Heart left ventricle (tissue), 16 donors: ENCODE measurements at regions not wholly inside any gene's neighbourhood (a gene's known extent, or its start where the extent isn't known, plus 50 kb on each side); places are given as distances from the start of the nearest gene placed in this dataset.
"Not testable (repeated sequence)": the region's sequence is repeated elsewhere in the genome, so short reads cannot be mapped to it uniquely, and the experiment has no call there.

ENCODE experiments used
- ATAC-seq, 4 donors: fragments of 200-7000 bp; cut with Tn5 transposase; one replicate each; pipeline ENCODE4 v1.9.1; 2020 to 2022; ENCODE audit warnings: moderate library complexity in 4 of 4, mild to moderate bottlenecking in 3 of 4, moderate number of reproducible peaks in 1 of 4
- DNase-seq, 5 donors: peaks; one replicate each; pipeline ENCODE4 v3.0.0-alpha.2; 2020
- H3K27ac ChIP-seq, 12 donors: fragments of 200-600 bp; sonication (generic) in 4 of 12; one replicate each; pipeline versions ENCODE4 v1.5.0 to v1.8.0; 2016 to 2022; ENCODE audit warnings: mild to moderate bottlenecking in 2 of 12
- H3K27me3 ChIP-seq, 9 donors: fragments of 200-600 bp; sonication (generic) in 2 of 9; one replicate each; pipeline versions ENCODE4 v1.5.1 to v1.8.0; 2016 to 2022; ENCODE audit warnings: mild to moderate bottlenecking in 3 of 9
- H3K36me3 ChIP-seq, 9 donors: fragments of 200-600 bp; sonication (generic) in 2 of 9; one replicate each; pipeline versions ENCODE4 v1.5.0 to v1.8.0; 2018 to 2022; ENCODE audit warnings: mild to moderate bottlenecking in 2 of 9
- H3K4me1 ChIP-seq, 12 donors: fragments of 200-600 bp; sonication (generic) in 4 of 12; one replicate each; pipeline versions ENCODE4 v1.5.0 to v1.8.0; 2016 to 2022; ENCODE audit warnings: mild to moderate bottlenecking in 3 of 12
- H3K4me3 ChIP-seq, 12 donors: fragments of 200-600 bp; sonication (generic) in 4 of 12; one replicate each; pipeline versions ENCODE4 v1.5.0 to v1.8.0; 2017 to 2022; ENCODE audit warnings: mild to moderate bottlenecking in 9 of 12, moderate library complexity in 4 of 12
- H3K9me3 ChIP-seq, 12 donors: fragments of 200-600 bp; sonication (generic) in 4 of 12; one replicate each; pipeline versions ENCODE4 v1.5.0 to v1.8.0; 2016 to 2022; ENCODE audit warnings: mild to moderate bottlenecking in 1 of 12
- POLR2A ChIP-seq, 2 donors: fragments of 450-650 bp; IDR thresholded peaks; one replicate each; pipeline ENCODE4 v1.6.1; 2017; ENCODE audit warnings: antibody characterized with exemption in 2 of 2, mild to moderate bottlenecking in 2 of 2, moderate library complexity in 2 of 2
- WGBS, 4 donors: extraction: QIAGEN DNeasy Blood & Tissue Kit in 2 of 4; methylation state at CpG; one replicate each; pipeline versions ENCODE4 v1.1.5 to v1.1.7; 2013 to 2018; 5-methylcytosine and 5-hydroxymethylcytosine counted together
- intact Hi-C, 10 donors: fragments of 100-400 bp; cut with DNase I; formaldehyde crosslinking; loops; one replicate each; pipeline versions ENCODE4 v1.11.1 to v1.14.2; 2022
- TF ChIP-seq, protein P1 (sequence below), 12 donors: fragments of 200-600 bp; sonication (generic) in 4 of 12; IDR thresholded peaks; one replicate each; pipeline versions ENCODE4 v1.5.0 to v1.8.0; 2018 to 2022; ENCODE audit warnings: antibody characterized with exemption in 12 of 12, mild to moderate bottlenecking in 5 of 12
- donor health status: ischemic (EF 13 %, LVEDD 7.1; RV severe dilation, severe dysfunction).
- donor health status: healthy with polysubstance abuse.
- donor health status: DM: no; HTN: yes; CAD: no.
- donor health status: DM: no; HTN: no; CAD: no.
- donor health status: ischemic (EF 25% LVEDD 6.9; RV normal size, moderate dysfunction).
- donor health status: ischemic (EF 25% LVEDD 5.7; RV mildly dilated, moderate dysfunction).
- donor health status: healthy.
- donor health status: DM: yes; HTN: yes; CAD: no.
- donor health status: ischemic (EF 35%, LVEDD 5.7; RV mildly dilated, moderate dysfunction).
- donor health status: nonischemic (EF 11% LVEDD 7.7; RV severe dilation, severe dysfunction).
- donor health status: DM: yes; HTN: yes; CAD: no.
- donor health status: PGD.
- donor health status: ischemic (EF 29% LVEDD 5.4; RV normal size, mild dysfunction).
- donor health status: nonischemic (EF 23%, LVEDD 6.1; RV moderate dilation, normal function).

DNA sequence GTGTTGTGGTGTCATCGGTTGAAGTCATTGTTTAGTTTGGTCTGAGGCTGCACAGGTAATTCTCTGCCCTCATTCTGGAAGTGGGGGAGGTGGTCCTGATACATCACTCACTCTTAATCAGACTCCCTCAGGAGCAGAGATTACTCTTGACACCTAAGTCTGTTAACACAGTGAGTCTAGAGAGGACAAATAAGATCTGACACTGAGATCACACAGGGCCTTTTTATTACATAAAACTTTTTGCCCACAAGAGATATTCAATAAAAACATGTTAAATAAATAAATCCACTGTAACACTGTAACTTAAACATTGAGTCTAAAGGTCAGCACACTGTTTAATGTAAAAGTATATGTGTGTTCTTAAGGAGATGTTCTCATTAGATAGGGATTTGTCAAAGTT lies 57.1 kb upstream of the MBNL1 start:
- intact Hi-C loops: no loop called here
- Histone ChIP-seq H3K27me3 (no peaks in the 10 kb centered on the region), H3K27ac (peak overlapping the region in 1 of 12 donors; percentile 45), H3K9me3 (no peaks in the 10 kb centered on the region), H3K4me3 (no peak overlapping the region), H3K36me3 (no peaks in the 10 kb centered on the region), H3K4me1 (peaks cover 0 to 11% (median 0%) of the 10 kb centered on the region in 12 donors)
- DNase-seq (no peak), ATAC-seq (no peak)
- TF ChIP-seq, protein P1, sequence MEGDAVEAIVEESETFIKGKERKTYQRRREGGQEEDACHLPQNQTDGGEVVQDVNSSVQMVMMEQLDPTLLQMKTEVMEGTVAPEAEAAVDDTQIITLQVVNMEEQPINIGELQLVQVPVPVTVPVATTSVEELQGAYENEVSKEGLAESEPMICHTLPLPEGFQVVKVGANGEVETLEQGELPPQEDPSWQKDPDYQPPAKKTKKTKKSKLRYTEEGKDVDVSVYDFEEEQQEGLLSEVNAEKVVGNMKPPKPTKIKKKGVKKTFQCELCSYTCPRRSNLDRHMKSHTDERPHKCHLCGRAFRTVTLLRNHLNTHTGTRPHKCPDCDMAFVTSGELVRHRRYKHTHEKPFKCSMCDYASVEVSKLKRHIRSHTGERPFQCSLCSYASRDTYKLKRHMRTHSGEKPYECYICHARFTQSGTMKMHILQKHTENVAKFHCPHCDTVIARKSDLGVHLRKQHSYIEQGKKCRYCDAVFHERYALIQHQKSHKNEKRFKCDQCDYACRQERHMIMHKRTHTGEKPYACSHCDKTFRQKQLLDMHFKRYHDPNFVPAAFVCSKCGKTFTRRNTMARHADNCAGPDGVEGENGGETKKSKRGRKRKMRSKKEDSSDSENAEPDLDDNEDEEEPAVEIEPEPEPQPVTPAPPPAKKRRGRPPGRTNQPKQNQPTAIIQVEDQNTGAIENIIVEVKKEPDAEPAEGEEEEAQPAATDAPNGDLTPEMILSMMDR (IDR thresholded peaks at IDR 0.05): no peak
- no peak for TF ChIP-seq POLR2A (IDR thresholded peaks at IDR 0.05)
- 82 to 93% (median 89%) methylated on average over 1 of the region's 1 CpG for WGBS, 4 donors

DNA sequence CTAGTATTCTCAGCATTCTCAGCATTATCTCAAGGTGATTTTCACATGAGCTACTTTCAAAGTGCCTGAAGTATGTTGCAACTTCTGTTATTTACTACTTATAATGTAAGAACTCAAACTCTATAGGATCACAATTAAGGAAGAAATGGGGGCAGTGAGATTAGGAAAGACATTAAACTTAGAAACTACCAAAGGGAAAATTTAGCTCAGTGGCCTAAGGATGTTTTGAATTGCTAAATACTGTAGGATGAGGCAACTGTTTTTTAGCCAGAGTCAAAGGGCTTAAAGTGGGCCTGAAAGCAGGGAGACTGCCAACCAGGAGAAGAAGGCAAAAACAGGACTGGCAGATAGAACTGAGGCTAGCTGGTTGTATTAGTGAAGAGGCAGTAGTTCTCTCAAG lies 55.5 kb upstream of the MBNL1 start:
- Histone ChIP-seq H3K27me3 (no peaks in the 10 kb centered on the region), H3K27ac (peak overlapping the region in 1 of 12 donors; percentile 67), H3K4me3 (no peak overlapping the region), H3K36me3 (no peaks in the 10 kb centered on the region), H3K4me1 (peaks cover 0 to 11% (median 0%) of the 10 kb centered on the region in 12 donors), H3K9me3 (no peaks in the 10 kb centered on the region)
- no peak for DNase-seq
- intact Hi-C loops: no loop called here
- ATAC-seq: no peak
- TF ChIP-seq POLR2A (IDR thresholded peaks at IDR 0.05): no peak
- TF ChIP-seq, protein P1 (IDR thresholded peaks at IDR 0.05): no peak

DNA sequence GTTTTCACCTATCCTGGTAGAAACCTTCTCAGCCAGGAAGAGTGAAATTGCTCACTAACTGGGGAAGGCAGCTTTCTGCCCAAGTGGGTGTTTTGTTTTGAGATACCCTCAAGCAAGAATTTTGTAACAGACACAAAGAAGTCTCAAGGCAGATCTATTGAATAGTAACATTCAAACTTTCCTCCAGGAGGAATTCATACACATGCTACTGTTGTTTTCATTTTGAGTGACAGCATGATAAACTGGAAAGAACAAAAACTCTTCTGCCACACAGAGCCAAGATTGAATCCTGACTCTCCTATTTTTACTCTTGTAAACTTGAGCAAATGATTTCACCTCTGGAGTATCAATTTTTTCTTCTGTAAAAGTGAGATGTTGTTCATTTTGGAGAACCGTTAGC lies 54.8 kb upstream of the MBNL1 start:
- peaks cover 0 to 15% (median 0%) of the 10 kb centered on the region in 12 donors for H3K4me1 ChIP-seq
- no peaks in the 10 kb centered on the region for H3K9me3 ChIP-seq
- H3K4me3 ChIP-seq: no peak overlapping the region
- 78 to 91% (median 87%) methylated on average over 1 of the region's 1 CpG for WGBS, 4 donors
- DNase-seq: no peak
- no peaks in the 10 kb centered on the region for H3K27me3 ChIP-seq
- intact Hi-C loops: no loop called here
- no peaks in the 10 kb centered on the region for H3K36me3 ChIP-seq
- no peak for ATAC-seq
- H3K27ac ChIP-seq: peak overlapping the region in 1 of 12 donors; percentile 67
- TF ChIP-seq POLR2A (IDR thresholded peaks at IDR 0.05): no peak
- TF ChIP-seq, protein P1 (IDR thresholded peaks at IDR 0.05): no peak

DNA sequence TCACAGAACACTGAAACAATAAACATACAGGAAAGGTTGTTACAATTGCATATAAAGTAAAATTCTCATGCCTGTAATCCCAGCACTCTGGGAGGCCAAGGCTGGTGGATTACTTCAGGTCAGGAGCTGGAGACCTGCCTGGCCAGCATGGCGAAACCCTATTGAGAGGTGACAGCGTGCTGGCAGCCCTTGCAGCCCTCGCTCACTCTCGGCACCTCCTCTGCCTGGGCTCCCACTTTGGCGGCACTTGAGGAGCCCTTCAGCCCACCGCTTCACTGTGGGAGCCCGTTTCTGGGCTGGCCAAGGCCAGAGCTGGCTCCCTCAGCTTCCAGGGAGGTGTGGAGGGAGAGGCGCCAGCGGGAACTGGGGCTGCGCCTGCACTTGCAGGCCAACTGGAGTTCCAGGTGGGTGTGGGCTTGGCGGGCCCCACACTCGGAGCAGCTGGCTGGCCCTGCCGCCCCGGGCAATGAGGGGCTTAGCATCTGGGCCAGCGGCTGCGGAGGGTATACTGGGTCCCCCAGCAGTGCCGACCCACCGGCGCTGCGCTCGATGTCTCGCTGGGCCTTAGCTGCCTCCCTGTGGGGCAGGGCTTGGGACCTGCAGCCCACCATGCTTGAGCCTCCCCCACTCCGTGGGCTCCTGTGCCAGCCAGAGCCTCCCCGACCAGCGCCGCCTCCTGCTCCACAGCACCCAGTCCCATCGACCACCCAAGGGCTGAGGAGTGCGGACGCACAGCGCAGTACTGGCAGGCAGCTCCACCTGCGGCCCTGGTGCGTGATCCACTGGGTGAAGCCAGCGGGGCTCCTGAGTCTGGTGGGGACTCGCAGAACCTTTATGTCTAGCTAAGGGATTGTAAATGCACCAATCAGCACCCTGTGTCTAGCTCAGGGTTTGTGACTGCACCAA lies 51.5 kb upstream of the MBNL1 start:
- H3K4me3 ChIP-seq, H3K36me3 ChIP-seq, H3K9me3 ChIP-seq, intact Hi-C loops, DNase-seq, ATAC-seq, H3K27me3 ChIP-seq: not testable (repeated sequence)
- Histone ChIP-seq H3K27ac (peak overlapping the region in 1 of 12 donors; percentile 13), H3K4me1 (peaks cover 0 to 39% (median 4%) of the 10 kb centered on the region in 12 donors)
- WGBS, 4 donors: 94 to 97% (median 96%) methylated on average over 22 to 34 of the region's 34 CpGs
